HS-27A (cell line): ENCODE measurements at regions not wholly inside any gene's neighbourhood (a gene's known extent, or its start where the extent isn't known, plus 50 kb on each side); places are given as distances from the start of the nearest gene placed in this dataset.

Experiments
- DNase-seq: peaks from one replicate; pipeline ENCODE4 v3.0.0-alpha.2; 2012; ENCODE audit warnings: low read depth, missing footprints

- no peak for DNase-seq
Measured at GRCh38 chr13:82803341-82803740, 1078.9 kb downstream of the SLITRK1 start.

DNA sequence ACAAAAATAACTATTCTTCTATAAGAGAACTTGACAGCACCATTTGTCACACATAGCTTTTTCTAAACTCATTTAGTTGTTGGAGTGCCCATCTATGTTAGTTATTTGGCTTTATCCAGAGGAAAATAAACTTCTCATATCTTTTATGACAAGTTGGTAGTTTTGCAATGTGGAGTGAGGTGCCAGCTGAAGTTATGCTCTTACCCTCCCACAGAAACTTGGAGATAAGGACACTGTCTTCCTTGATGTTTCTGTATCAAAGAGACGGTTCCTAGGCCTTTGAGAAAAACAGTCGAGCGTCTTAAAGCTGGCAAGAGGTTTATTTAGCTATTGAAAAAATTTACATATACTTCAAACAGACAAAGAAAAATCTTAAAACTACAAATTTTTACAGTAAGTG is 1079.7 kb downstream of the SLITRK1 start:
- DNase-seq = no peak

GRCh38 chr13:82800391-82800790 is 1081.9 kb downstream of the SLITRK1 start:
- DNase-seq = no peak

- no peak for DNase-seq
Measured at GRCh38 chr13:82797876-82798275, 1084.4 kb downstream of the SLITRK1 start.

DNA sequence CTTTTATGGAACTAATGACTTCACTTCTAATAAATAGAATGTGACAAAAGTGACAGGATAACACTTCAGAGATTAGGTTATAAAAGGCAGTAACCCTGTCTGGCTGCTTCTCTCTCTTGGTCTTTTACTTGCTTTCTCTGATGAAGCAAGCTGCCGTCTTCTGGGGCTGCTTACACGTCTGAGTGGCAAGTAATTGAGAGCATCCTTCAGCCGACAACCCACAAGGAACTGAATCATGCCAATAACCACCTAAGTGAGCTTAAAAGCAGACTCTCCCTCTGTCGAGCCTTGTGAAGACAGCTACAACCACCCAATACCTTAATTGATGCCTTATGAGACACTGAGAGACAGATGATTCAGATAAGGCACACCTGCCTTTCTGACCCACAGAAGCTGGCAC is 1091.2 kb downstream of the SLITRK1 start:
- no peak for DNase-seq

DNA sequence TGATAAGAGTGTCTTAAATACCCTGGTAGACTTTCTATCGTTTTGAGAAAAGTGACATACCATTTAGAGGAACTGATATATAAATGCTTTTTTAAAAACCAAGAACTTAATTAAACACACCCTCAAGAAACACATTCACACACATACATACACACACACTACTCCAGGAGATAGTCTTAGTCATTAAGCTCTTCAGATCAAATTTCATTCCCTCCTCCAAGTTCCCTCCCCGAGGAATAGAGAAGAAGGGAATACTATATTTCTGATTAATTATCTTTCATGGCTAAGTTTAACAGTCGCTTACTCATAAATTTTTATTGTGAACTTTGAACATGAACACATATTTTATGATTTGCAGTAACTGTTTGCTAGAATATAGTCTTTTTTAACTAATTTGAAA is 1109.5 kb downstream of the SLITRK1 start:
- no peak for DNase-seq

DNA sequence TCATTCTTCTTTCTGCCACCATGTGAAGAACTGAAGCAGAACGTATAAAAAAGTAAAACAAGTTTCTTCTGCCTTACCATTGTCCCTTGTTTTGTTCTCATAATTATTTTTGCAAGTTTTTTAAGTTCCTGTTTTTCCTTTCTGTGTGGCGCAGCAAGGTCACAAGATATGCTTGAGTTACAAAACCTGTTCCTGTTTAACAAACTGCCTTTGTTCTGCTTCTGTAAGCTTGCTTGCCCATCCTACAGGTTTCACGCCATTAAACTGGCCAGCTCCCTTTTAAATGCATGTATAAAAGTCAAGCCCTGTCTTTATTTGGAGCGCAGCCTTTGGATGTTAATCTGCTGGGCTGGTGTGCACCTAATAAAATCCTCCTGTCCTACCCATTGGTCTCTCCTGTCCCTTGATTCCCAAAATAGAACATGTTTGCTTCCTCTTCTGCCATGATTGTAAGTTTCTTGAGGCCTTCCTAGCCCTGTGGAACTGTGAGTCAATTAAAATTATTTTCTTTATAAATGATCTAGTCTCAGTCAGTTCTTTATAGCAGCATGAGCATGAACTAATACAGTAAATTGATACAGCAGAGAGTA is 1115.4 kb downstream of the SLITRK1 start:
- no peak for DNase-seq

GRCh38 chr13:82758044-82758443 is 1124.2 kb downstream of the SLITRK1 start:
- no peak for DNase-seq

DNA sequence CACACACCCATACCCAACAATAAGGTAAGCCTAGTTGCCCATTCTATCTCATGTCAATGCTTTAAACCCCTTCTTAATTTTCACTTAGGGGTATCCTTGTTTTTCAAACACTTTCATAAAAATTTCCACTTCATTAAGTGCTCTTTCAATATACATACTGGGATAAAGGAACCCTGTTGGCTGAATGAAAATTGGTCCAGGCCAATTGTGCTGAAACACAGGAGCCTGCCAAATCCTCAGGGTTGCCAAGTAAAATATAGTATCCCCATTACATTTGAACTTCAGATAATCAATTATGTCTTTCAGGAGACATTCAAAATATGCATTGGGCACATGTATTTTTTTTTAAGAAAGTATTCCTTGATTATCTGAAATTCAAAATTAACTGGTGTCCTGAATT is 1131.1 kb downstream of the SLITRK1 start:
- no peak for DNase-seq

GRCh38 chr13:82749551-82749950 is 1132.7 kb downstream of the SLITRK1 start:
- DNase-seq = no peak

DNA sequence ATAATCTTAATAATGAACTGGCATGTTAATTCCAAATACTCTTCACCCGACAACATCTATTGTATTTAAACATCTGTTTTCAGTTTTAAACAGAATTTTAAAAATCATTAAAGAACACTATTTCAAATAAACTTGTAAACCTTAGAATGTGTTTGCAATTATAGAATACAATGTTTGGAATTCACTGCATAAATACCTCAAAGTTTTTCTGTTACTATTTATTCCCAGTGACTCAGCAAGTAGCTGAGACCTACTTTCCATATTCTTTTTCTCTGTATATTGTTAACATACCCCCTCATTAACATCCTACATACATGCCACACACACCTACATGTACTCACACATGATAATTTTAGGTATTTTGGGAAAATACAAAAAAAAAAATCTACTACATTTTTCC is 1134.3 kb downstream of the SLITRK1 start:
- DNase-seq = no peak

DNA sequence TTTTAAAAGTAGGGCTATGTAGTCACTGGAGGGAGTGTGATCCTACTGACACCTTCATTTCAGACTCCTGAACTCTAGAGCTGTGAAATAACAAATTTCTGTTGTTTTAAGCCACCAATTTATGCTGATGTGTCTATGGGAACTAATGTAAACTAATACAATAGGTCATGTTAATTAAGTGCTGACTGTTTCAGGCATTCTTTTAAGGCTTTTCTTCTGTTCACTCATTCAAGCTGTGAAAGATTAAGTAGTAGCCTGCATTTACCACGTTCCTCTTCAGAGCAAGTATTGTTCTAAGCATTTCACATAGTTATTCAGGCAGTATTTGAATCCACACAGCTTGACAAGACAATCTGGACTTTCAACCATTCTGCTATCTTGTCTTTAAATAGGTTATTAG is 1135.0 kb downstream of the SLITRK1 start:
- no peak for DNase-seq

DNA sequence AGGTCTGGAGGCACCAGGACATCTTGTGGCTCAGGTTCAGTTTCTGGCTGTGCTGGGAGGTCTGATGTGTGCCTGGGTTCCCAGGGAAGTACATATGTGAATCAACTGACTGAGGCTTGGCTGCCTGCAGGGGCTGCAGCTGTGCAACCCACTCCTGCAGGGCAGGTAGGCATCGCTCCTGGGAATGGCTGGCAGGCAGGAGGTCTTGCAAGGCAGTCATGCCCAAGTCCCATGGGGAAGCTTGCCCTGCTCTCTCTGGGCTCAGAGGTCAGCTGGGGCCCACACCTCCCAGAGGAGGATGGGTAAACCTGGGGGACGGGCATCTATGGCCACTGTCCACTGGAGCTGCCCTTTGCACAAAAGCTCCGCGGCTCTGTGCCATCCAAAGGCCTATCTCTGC is 1141.8 kb downstream of the SLITRK1 start:
- no peak for DNase-seq

DNA sequence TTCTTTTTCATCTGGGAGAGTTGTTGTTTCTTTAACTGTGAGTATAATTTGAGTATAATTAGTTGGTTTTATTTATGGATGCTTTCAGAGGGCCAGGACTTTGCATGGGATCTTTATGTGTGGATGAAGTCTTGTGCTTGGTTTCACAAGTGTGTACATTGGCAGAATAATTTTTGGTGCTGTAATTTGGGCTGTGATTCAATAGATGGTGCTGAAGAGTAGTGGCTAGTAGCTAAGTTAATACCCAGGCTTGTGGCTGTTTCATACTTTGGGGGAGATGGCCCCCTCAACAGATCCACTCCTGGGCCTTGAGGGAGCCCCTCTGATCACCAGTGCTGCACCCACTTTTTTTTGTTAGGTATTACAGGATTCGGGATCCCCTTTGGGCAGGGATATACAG is 1142.4 kb downstream of the SLITRK1 start:
- DNase-seq = no peak

DNA sequence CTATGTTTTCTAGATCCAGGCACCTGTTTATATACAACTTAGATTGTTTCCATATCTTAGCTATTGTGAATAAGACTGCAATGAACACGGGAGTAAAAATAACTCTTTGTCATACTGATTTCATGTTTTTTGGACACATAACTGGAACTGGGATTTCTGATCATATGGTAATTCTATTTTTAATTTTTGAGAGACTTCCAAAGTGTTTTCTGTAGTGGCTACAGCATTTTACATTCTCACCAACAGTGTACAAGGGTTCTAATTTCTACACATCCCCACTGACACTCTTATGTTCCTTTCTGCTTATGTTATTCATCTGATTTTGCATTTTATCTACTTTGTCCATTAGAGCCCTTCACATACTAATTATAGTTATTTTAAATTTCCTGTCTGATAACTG is 1152.9 kb downstream of the SLITRK1 start:
- no peak for DNase-seq

GRCh38 chr13:82720986-82721385 is 1161.3 kb downstream of the SLITRK1 start:
- DNase-seq = no peak

- no peak for DNase-seq
Measured at GRCh38 chr13:82719987-82720386, 1162.3 kb downstream of the SLITRK1 start.

- DNase-seq = peak; percentile 59
Measured at GRCh38 chr13:82717249-82717648, 1165.0 kb downstream of the SLITRK1 start.

GRCh38 chr13:82713687-82714405 is 1168.4 kb downstream of the SLITRK1 start:
- DNase-seq = peak; percentile 59

- no peak for DNase-seq
Measured at GRCh38 chr13:82702513-82702912, 1179.8 kb downstream of the SLITRK1 start.

GRCh38 chr13:82701020-82701419 is 1181.3 kb downstream of the SLITRK1 start:
- DNase-seq = no peak

DNA sequence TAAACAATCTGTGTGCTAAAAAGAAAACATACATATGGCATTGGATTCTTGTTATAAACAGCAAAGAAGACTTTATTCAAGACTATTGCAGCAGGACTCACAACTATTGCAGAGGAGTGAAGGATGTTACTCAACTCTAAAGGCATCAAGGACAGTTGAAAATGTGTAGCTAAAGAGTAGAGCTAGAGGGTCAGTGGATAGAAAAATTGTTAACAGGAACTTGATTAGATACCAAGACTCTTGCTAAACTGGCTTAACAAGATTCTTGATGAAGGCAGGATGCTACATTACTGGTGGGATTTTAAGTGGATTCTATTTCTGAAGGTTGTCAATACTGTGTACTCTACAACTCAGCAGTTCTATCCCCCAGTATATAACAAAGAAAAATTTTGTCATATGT is 1183.3 kb downstream of the SLITRK1 start:
- DNase-seq = no peak

GRCh38 chr13:82698383-82698782 is 1183.9 kb downstream of the SLITRK1 start:
- DNase-seq = no peak

- no peak for DNase-seq
Measured at GRCh38 chr13:82693607-82694006, 1188.7 kb downstream of the SLITRK1 start.
